Hematopoietic multipotent progenitor cell (in vitro differentiated cells): ENCODE measurements at regions not wholly inside any gene's neighbourhood (a gene's known extent, or its start where the extent isn't known, plus 50 kb on each side); places are given as distances from the start of the nearest gene placed in this dataset.

Experiments
- DNase-seq, 3 donors: peaks; one replicate each; pipeline ENCODE4 v3.0.0-alpha.2; 2011 to 2015; ENCODE audit warnings: low read depth in 2 of 3, low spot score in 2 of 3

DNA sequence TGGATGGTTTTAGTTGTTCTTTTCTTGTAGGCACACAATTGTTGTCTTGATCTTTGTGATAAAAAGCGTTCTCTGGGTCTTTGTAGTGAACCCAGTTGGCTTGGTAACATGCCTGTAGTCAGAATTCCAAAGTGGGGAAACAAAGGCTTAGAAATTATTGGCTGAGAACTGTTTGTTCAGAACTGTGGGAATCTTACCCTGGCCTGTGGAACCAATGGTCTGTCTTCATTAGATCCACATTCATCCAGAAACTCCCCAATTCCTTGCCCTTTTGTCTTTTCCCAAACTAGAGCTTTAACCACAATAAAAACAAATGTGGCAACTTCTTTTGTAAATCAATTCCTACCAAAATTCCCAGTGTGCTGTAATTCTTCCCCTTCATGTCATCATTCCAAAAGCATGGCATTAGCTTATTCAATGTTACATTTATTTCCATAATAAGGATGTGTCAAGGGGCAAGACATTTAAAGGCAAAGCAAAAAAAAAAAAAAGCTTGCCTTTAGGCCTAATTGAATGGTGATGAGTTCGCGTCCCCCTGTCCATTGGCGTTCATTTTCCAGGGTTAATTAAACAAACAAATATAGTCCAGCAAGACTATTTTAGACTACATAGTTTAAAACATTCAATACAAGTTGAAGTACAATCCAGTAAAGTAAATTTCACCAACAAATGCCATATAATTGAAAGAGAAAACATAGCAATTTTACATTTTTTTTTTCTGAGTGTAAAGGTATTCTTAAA, 249.8 kb upstream of the ZNF608 start:
- no peak for DNase-seq

DNA sequence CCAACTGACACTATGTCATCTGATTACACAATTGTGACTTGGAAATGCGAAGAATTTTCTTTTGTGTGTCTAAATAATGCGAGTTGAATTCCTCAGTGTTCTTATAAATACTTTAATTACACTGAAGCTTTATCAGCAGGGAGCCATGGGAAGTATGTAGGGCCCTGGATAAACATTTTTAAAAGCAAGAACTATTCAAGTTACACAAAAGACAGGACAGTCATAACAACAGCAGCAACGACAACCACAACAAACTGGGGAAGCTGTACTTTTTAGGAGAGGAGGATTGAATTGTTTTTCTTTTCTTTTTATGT, 250.3 kb upstream of the ZNF608 start:
- DNase-seq: no peak

DNA sequence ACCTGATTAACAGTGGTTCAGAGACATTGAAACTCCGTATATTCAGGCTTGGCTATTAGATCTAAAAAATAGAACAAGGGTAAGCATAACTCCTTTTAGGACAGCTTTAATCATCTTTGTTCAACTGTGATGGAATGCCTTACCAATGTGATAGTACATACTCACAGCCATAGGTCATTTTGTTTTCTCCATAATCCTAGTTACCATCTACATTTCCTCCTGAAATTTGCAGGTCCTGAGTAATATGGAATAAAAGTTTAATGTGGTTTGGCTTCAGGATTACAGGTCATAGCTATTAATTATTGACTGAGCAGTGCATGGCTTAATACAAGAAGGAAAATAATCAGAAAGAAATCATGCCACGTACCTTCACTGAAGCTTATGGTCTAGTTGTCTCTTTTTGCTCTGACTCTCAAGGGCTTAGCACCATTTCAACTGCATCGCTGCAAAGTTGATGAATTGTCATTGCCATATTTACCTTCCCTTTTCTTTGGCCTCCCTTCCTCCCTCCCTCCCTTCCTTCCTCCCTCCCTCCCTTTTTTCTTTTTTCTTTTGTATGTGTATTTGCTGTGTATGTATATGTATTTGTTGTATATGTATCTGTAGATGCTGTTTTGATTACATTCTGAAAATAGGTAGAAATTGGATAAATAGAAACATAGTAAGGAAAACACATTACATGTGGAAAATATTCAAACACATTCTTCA, 250.9 kb upstream of the ZNF608 start:
- no peak for DNase-seq

DNA sequence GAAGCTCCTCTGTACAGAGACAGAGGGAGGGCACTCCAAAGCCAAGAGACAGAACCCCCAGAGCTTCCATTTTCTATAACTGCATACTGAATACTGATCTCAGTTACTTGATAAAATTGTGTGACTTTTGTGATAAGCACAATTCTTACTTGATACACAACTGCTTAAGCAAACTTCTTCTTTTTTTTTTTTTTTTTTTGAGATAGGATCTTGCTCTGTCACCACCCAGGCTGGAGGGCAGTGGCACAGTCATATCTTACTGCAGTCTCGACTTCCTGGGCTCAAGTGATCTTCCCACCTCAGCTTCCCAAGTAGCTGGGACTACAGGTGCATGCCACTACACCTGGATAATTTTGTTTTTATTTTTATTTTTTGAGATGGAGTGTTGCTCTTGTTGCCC, 252.1 kb upstream of the ZNF608 start:
- DNase-seq: peak in 1 of 3 donors; percentile 8

DNA sequence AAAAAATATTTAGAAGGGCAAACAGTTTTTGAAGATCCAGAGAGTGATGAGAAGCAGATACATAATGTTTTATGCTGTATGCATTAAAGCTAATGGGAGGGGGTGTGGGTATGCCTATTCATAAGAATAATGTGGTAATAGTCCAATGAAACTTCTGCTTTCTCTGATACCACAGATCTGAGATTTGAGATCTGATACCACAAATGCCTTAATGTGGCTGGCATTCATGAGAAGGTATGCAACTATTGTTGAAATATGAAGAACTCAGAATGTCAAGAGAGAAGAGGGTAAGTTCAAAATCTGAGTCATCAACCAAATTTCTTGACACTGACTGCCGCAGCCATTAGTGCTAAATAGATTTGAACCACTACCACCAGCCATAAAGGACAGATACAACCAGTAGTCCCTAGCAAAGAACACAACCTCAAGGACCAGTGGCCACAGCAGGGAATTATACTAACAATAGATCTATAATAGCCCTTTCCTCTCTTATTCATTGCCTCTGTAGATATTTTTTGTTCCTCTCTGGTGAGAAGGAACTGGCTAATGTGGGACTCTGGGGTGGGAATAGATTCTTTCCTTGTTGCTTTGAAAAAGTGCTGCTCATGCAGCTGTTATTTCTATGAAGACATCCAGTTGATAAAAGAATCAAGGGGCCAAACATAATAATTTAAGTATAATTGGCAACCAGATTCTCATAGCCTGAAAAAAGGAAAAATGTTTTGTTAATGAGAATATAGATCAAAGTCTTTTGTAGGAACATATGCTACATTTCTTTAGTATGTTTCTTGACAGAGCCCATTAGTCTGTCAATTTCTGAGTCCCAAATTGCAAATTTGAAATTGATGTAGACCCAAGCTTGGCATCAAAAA, 256.5 kb upstream of the ZNF608 start:
- DNase-seq: peak in 2 of 3 donors; percentile 12 to 71

DNA sequence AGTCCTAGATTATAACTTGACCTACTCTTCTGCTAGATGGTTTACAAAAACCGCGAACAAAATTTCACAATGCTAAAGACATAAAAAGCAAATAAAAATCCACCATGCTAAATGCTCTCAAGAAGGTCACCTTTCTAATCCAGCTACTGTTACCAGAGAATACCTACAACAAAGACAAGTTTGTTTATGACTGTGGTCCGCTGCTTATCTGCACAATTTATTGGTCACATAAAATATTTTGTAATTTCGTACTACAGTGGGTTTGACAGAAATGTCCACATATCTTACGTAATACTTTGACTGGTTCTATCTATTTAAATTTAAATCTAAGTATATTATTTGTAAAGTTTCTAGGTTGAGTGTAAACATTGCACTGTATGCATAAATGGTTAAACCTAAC, 257.6 kb upstream of the ZNF608 start:
- DNase-seq: no peak

DNA sequence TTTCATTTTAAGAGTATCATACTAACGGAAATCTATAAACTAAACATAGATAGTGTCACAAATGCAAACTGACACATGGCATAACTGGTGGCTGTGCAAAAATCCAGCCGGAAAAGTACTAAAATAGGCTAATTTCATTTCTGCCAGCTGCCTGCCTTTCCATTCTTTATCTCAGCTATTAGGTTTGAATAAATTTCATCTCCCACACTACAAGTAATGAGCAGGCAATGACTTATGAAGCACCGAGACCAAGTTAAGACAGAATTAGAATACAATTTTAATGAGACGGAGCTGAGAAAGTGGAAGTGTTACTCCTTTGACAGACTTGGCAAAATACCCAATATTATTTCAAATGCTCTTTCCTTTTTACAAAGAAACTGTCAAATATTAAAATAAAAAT, 258.8 kb upstream of the ZNF608 start:
- DNase-seq: peak in 2 of 3 donors; percentile 17 to 35

DNA sequence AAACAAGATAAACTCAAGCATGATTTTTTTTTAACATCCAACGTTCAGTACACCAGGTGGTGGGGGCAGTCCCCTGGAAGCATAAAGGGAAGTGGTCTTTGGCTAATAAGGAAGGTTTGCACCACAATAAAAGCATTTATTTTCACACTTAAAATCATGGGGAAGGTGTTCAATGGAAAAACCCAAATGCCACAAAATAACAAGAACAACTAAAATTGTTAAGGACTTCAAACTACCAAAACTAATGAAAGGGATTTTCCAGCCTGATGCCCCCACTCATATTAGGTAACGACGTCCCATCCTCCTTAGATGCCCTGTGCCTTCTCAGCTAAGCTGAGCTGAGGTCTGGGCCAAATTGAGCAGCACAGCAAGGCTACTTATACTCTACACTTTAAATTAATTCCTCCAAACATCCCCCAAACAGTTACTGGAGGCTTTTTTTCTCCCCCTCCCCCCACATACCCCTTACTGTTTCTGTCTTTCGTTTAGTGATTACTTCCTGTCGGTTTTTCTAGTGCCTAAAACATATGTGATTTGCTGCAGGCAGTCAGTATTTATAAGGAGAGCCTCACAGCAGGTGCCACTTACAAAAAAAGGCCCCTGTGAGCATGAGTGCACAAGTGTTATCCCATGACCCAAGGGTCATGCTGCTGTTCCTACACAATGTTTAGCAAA, 259.7 kb upstream of the ZNF608 start:
- DNase-seq: peak in 2 of 3 donors; percentile 25 to 39

DNA sequence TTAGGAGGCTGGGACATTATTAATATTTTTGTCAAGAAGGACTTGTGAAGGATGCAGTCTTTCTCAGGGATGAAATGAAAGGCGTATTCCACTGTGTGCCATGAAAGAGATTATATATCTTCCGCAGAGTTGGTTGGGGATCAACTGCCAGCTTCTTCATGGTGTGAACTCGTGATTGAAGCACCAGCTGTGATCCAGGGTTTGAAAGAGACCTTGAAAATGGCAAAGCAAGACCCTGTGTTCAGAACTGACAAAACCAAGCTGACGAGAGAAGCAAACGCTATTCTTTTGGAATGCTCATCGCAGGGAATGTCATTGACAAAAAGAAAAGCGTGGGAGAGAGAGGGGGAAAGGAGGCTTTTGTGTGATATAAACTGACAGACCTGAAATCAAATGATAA, 263.9 kb upstream of the ZNF608 start:
- no peak for DNase-seq

DNA sequence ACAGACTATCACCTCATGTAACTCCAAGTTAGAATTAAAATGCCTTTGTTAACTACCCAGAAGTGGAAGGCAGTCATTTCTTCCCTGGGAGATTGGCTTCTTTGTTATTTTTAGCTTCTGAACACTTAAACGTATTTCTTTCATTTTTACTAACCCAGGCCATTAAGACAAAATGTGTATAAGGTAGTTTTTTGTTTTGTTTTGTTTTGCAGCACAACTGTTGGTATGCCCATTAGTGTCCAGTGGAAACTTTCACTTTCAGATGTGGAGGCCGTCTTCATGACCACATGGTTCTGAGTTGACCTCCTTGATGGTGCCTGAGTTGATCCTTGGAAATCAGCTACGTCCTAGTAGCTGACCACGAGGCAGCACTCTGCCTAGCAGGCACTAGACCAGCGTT, 264.6 kb upstream of the ZNF608 start:
- DNase-seq: no peak

DNA sequence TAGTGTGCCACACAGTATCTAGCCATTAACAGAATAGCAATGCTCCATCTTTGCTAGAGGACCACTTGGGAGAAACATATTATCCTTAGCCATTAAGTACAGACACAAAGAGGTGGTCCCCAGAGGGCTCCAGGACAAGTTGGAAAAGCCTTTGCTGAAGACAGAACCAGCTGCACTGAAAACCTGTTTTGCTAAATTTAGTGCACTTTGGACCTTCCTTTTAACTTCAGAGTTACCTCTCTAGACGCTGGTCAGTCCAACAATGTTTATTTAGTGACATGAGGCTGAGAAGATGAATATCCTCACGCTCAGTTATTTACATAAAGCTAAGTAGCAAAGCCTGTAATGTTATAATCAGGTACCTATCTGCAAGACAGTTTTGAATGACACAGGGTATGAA, 265.0 kb upstream of the ZNF608 start:
- no peak for DNase-seq

DNA sequence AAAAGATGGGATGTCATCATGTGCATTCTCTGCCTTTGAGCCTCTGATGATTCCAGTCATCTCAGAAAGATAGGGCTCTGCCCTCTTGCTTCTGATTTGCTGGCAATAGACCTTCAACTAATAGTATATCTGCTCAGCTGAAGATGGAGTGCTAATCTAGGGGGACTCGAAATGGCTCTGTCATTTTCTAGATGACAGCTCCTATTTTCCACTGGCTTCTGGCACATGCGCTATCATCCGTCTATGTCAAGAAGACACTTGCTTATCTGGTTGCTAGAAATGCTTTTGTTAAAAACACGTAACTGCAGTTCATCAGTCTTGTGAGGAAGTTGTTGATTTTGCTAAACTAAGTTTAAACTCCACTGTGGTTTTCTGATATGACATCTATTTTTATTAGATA, 265.5 kb upstream of the ZNF608 start:
- DNase-seq: peak in 1 of 3 donors; percentile 14

DNA sequence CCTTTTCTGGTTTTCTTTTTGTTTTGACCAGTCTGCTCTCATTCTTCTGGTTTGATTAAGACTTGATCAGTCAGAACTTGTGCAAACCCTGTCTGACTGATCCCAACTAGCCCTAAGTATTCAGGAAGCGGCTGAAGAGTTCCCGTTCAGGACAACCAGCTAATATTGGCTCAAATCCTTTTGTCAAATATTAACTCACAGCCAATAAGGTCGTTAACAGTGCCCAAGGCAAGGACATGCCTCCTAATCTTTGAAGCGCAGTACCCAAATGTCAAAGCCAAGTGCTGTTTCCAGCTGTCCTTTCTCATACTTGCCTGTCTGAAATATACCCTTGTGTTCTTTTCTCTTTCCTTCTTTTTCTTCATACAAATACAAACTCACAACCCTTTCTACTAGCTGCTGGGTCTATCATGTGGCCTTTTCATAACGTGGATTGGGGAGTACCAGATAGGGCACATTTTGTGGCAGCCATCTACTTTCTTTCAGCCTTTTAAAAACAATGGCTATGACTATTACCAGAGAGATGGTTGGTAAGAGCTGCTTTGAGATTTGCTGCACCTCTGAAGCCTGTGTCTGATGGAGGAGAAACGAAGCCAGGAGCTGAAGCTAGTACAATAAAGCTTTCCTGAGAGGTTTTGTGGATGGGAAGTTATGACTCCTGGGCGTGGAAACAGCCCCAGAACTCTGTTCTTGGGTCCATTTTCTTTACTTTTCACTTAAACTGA, 266.4 kb upstream of the ZNF608 start:
- DNase-seq: no peak

DNA sequence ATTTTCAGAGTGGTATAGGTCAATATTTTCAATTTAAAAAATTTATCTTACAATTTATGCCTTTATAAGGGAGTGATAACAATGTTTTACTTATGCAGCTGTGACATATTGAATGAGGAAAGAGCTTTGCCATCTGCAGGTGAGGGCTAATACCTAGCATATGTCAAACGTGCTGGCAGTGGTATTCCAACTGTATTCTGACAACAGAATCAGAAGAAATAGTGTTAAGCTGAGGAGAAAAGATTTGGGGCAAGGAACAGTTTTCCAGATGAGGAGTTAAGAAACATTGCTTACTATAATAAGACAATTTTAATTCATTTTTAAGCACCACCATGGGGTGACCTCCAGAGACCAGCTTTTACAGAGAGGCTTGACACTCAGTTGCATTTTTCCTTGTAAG, 267.8 kb upstream of the ZNF608 start:
- DNase-seq: no peak

DNA sequence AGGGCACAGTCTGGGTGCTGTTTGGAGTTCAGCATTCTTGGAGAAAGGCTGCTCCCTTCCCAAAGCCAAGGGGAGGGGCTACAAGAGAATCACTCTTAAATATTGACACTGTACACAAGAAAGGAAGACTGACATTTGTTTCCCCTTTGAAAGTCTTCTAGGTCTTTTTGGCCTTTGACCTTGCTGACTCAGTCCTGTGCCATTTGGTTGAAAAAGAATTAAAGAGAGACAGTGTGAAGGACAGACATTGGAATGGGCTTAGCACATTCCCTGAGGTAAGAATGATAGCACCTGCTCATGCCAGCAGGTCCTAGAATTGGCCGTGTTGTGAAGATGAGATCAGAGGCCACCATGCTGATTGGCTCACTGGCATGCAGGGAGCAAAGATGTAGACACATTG, 271.4 kb upstream of the ZNF608 start:
- DNase-seq: no peak

DNA sequence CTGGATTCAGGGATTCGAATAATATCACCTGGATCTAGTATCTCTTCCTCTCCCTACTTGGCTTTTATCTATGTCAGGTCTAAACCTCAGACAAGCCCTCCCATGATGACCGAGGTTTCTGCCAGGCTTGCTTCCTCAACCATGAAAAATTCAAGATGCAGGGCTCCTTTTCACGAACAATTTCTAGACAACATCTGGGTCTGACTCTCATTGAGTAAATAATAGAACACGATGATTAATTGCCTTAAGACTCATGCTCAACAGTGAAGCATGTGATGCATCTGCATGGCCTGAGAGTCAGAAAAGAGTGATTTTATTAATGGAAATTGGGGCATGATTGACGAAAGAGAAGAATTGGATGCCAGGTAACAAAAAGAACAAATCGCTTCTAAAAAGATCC, 277.2 kb upstream of the ZNF608 start:
- DNase-seq: no peak

DNA sequence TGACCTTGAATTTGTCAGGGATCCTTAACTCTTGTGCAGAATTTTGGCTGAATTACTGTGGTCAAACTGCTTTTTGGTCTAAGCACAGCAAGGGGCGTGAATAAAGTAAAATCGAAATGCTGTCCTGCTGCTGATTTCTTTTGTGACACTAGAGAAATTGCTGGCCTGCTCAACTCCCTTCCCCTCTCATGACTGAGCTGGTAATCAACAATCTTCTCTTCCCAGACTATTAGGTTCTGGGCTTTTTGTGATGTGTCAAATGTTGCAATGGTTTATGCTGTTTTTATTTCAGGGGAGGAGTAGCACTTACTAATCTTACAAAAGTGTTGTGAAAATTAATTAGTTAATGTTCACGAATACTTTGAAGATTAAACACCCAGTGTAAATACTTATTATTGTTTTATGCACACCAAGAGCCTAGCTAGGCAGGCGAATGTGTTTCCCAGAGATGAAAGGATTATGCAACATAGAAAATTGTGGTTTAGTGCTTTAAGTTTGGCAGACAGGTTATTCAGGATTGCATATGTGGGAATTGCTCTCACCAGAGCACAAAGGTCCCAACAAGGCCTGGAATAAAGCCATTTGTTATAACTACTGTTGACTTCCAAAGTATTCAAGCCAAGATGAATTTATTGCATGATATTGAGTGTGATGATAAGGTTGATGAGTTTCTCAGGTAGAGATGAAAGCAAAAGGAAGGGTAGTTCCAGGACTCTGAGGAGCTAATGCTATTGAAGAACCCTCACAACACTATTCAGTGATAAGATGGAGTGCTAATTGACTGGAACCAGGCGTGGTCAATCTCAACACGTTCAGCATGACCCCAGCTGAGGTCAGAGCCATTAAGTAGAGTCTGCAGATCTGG, 280.7 kb upstream of the ZNF608 start:
- no peak for DNase-seq

DNA sequence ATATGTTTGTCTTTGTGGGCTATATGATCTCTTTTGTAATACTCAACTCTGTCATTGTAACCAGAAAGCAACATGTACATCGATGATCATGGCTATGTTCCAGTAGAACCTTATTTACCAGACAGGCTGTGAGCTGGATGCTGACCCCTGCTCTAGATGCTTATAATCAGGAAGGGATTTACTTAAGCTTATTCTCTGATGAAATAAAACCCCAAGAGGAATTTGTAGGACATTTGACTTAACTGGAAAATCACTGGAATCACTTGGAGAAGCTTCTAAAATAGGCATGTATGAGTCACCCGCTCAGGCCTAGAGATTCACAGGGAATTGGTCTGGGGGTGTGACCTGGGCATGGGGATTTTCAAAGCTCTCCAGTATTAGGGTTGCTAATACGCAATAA, 285.8 kb upstream of the ZNF608 start:
- DNase-seq: no peak

DNA sequence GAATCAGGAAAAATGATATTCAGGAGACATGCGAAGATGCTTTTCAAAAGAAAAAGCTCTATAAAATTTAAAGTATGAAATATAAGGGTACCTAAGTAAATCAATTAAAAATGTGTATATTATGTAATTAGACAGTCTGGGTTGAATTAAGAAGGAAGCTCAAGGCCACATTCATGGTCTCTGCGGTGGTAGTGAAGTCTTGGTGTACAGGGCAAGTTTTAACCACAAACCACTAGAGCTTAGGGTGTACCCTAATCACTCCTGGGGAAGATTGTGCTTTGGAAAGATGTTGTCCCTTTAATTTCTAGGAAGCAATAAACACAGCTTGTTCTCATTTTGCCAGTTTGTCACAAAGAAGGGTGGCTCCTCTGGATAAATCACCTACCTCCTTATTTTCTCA, 287.2 kb upstream of the ZNF608 start:
- peak in 2 of 3 donors; percentile 2 to 17 for DNase-seq

DNA sequence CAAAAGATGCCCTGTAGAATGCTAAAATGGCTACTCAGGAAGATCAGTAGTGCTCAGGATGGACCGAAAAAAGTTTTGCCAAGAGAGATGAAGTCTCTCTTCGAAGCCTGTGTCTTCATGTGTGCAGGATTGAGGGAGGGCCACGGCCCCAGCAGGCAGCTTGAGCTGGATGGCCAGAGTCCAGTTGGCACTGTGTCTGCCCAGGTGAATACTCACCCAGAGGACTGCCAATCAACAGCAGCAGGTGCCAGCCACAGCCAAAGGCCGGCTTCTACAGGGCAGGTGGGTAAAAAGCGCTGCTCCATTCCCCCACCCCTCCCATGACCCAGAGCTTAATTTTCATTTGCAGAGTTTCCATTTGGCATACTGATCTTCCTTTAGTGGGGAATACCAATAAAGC, 287.9 kb upstream of the ZNF608 start:
- DNase-seq: no peak
